Limb (tissue), 2 donors: ENCODE measurements at regions not wholly inside any gene's neighbourhood (a gene's known extent, or its start where the extent isn't known, plus 50 kb on each side); places are given as distances from the start of the nearest gene placed in this dataset.
A peak's percentile ranks its signal among the peaks of the same experiment; 100 is the strongest.

ENCODE experiments used
- DNase-seq, 2 donors: peaks; one replicate each; pipeline ENCODE4 v3.0.0-alpha.2; 2016; ENCODE audit errors: extremely low spot score in 2 of 2

- DNase-seq: no peak
Measured at GRCh38 chr1:166221316-166221715, 54.5 kb upstream of the FAM78B start.

GRCh38 chr1:166233750-166234366 is 67.1 kb upstream of the FAM78B start:
- DNase-seq: no peak

- DNase-seq: no peak
Measured at GRCh38 chr1:166235728-166236127, 68.9 kb upstream of the FAM78B start.

GRCh38 chr1:166237675-166238074 is 70.9 kb upstream of the FAM78B start:
- DNase-seq: no peak

- no peak for DNase-seq
Measured at GRCh38 chr1:166253076-166253779, 86.4 kb upstream of the FAM78B start.

- no peak for DNase-seq
Measured at GRCh38 chr1:166258017-166258416, 91.2 kb upstream of the FAM78B start.

GRCh38 chr1:166261511-166261910 is 94.7 kb upstream of the FAM78B start:
- DNase-seq: no peak

GRCh38 chr1:166270476-166271150 is 103.8 kb upstream of the FAM78B start:
- no peak for DNase-seq

GRCh38 chr1:166271151-166271538 is 104.3 kb upstream of the FAM78B start:
- no peak for DNase-seq

- no peak for DNase-seq
Measured at GRCh38 chr1:166272155-166272554, 105.4 kb upstream of the FAM78B start.

GRCh38 chr1:166272851-166273250 is 106.0 kb upstream of the FAM78B start:
- DNase-seq: no peak

GRCh38 chr1:166273618-166274017 is 106.8 kb upstream of the FAM78B start:
- DNase-seq: no peak

GRCh38 chr1:166282391-166283137 is 115.8 kb upstream of the FAM78B start:
- DNase-seq: no peak

- no peak for DNase-seq
Measured at GRCh38 chr1:166283190-166283589, 116.4 kb upstream of the FAM78B start.

GRCh38 chr1:166283600-166283999 is 116.8 kb upstream of the FAM78B start:
- DNase-seq: no peak

- DNase-seq: no peak
Measured at GRCh38 chr1:166289309-166290050, 122.7 kb upstream of the FAM78B start.

- no peak for DNase-seq
Measured at GRCh38 chr1:166295656-166296055, 128.9 kb upstream of the FAM78B start.

- no peak for DNase-seq
Measured at GRCh38 chr1:166297993-166298392, 131.2 kb upstream of the FAM78B start.

- no peak for DNase-seq
Measured at GRCh38 chr1:166300767-166301166, 134.0 kb upstream of the FAM78B start.

GRCh38 chr1:166302989-166303758 is 136.4 kb upstream of the FAM78B start:
- peak in 1 of 2 donors; percentile 11 for DNase-seq

GRCh38 chr1:166304131-166304530 is 137.3 kb upstream of the FAM78B start:
- no peak for DNase-seq
